ENCODE measurements at regions not wholly inside any gene's neighbourhood (a gene's known extent, or its start where the extent isn't known, plus 50 kb on each side); places are given as distances from the start of the nearest gene placed in this dataset.

DNA sequence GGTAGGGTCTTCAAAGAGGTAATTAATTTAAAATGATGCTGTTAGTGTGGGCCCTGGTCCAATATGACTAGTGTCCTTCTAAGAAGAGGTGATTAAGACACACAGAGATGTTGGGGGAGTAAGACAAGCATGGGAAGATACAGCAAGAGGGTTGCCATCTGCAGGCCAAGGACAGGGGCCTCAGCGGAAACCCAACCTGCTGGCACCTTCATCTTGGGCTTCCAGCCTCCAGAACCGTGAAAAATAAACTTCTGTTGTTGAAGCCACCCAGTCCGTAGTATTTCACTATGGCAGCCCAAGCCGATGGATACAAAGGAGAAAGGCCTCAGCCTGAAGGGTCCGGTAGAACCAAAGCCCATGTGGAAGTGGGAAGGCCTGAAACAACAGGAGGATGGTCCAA lies 161.7 kb upstream of the UBE2E1 start:
- TF ChIP-seq, protein P1, sequence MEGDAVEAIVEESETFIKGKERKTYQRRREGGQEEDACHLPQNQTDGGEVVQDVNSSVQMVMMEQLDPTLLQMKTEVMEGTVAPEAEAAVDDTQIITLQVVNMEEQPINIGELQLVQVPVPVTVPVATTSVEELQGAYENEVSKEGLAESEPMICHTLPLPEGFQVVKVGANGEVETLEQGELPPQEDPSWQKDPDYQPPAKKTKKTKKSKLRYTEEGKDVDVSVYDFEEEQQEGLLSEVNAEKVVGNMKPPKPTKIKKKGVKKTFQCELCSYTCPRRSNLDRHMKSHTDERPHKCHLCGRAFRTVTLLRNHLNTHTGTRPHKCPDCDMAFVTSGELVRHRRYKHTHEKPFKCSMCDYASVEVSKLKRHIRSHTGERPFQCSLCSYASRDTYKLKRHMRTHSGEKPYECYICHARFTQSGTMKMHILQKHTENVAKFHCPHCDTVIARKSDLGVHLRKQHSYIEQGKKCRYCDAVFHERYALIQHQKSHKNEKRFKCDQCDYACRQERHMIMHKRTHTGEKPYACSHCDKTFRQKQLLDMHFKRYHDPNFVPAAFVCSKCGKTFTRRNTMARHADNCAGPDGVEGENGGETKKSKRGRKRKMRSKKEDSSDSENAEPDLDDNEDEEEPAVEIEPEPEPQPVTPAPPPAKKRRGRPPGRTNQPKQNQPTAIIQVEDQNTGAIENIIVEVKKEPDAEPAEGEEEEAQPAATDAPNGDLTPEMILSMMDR (IDR thresholded peaks at IDR 0.05; ENCODE audit: poor library complexity, severe bottlenecking): no peak
- no peak for TF ChIP-seq SMC3 (conservative IDR thresholded peaks at IDR 0.05; ENCODE audit: poor library complexity)
- no peak for TF ChIP-seq REST (IDR thresholded peaks at IDR 0.05; ENCODE audit: borderline replicate concordance)
- no peak for TF ChIP-seq EZH2 (IDR thresholded peaks at IDR 0.05; ENCODE audit: borderline replicate concordance, insufficient read depth, low read length, poor library complexity, severe bottlenecking)

Data from neural cell (in vitro differentiated cells).